GM21390 (cell line): ENCODE measurements at regions not wholly inside any gene's neighbourhood (a gene's known extent, or its start where the extent isn't known, plus 50 kb on each side); places are given as distances from the start of the nearest gene placed in this dataset.

Experiments
- ATAC-seq: cut with Tn5 transposase; IDR thresholded peaks from one replicate; pipeline ENCODE4 v1.9.1; 2021; ENCODE audit not compliant: unreplicated experiment

DNA sequence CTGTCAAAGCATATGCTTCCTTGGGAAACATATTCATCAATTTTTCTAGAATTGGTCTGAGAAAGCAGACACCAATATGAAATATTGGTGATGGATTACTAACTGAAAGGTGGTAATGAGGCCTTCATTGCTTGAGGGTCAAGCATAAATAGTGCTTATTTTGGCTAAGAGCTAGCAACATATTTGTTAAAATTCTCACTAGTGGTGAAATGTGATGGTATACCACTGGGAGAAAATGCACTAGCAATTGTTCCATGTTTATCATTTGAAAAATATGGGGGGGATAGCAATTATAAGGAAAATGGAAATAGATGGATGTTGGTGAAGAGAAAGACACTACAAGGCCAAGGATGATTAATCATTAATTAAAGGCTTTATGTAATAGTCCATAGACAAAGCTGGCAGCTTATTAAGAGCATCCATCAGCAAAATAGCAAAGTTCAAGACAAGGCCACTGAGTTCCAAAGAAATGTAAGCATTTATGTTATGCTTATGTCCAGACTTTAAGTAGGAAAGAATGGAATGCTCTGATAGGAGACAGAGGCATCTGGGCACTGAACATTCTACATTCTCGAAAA, 253.7 kb upstream of the PRDM9 start:
- ATAC-seq: no peak

DNA sequence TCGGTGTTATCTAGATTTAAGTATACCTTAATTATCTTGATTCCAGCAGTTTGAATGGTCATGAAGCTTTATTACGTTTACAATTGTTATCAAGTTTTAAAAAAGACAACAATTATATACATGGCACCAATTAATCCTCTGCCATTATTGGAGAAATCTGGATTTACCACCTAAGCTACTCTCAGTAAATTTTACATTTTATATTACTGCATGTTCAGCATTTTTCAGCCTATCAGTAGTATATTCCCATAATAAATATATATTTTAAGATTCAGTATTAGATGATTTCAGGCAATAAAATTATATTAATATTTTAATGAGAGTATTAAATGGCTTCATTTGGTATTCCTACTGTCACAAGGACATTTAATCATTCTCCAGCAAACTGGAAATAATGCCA, 264.5 kb upstream of the PRDM9 start:
- ATAC-seq: no peak

DNA sequence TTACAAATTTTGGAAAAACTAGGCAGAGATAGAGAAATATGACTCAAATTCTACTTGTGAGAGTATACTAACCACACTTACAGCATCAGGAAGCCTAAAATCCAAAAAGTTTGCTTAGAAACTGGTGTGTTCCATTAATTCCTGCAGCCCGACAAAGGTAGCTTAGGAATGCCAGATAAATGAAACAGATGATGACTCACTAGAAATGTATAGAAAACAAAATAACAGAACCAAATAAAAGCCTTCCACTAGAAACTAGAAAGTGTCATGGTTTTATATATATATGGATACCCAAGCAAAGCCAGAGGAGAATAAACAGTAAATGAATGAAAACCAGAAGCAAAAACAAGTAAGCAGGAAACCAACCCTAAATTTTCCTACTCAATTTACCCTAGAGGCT, 272.2 kb upstream of the PRDM9 start:
- no peak for ATAC-seq

- no peak for ATAC-seq
Measured at GRCh38 chr5:23234197-23234596, 273.2 kb upstream of the PRDM9 start.

- ATAC-seq: no peak
Measured at GRCh38 chr5:23223846-23224245, 283.6 kb upstream of the PRDM9 start.

- no peak for ATAC-seq
Measured at GRCh38 chr5:23221831-23222230, 285.6 kb upstream of the PRDM9 start.

GRCh38 chr5:23217159-23217558, 290.2 kb upstream of the PRDM9 start:
- ATAC-seq: no peak

- ATAC-seq: no peak
Measured at GRCh38 chr5:23216345-23216744, 291.1 kb upstream of the PRDM9 start.

- ATAC-seq: peak; percentile 85
Measured at GRCh38 chr5:23208959-23209431, 298.4 kb upstream of the PRDM9 start.

- no peak for ATAC-seq
Measured at GRCh38 chr5:23204111-23204510, 303.3 kb upstream of the PRDM9 start.

DNA sequence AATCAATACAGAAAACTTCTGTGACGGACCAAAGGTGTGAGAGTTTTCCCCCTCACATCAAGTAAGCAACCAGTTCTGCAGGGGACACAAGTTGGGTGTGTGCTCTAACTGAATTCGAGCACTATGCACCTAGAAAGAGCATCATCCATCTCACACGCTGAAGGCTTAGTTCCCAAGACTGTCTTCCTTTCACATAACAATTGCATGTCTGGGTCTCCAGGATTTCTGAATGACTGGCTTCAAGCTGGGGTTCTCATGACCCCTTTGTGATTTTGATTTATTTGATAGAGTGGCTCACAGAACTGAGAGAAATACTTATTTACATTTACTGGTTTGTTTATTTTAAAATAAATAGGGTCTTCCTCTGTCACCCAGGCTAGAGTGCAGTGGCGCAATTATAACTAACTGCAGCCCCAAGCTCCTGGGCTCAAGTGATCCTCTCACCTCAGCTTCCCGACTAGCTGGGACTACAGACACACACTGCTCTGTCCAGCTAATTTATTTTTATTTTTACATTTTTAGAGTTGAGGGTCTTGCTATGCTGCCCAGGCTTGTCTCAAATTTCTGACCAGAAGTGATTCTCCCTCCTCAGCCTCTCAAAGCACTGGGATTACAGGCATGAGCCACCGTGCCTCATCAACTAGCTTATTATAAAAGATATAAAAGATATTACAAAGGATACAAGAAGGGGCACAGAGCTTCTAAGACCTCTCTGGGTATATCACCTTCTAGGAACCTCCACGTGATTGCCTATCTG, 316.7 kb upstream of the CDH12 start:
- no peak for ATAC-seq

- no peak for ATAC-seq
Measured at GRCh38 chr5:23164971-23165370, 311.8 kb upstream of the CDH12 start.

DNA sequence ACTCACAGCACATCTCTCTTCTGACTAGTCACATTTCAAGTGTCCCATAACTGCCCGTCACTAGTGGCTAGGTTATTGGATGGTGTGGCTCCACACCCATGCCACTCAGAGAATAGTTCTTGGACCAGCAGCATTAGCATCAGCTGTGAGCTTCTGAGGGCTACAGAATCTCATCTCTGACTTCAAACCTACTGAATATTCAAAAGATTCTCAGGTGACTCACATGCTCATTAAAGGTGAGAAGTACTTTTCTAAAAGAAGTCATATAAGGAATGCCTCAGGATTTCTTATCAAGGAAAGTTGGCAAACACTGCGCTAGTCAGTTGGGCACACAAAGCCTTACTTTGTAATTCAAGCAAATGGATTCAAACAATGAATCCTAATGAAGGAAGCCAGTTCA, 305.0 kb upstream of the CDH12 start:
- ATAC-seq: no peak

GRCh38 chr5:23157716-23158115, 304.6 kb upstream of the CDH12 start:
- no peak for ATAC-seq

DNA sequence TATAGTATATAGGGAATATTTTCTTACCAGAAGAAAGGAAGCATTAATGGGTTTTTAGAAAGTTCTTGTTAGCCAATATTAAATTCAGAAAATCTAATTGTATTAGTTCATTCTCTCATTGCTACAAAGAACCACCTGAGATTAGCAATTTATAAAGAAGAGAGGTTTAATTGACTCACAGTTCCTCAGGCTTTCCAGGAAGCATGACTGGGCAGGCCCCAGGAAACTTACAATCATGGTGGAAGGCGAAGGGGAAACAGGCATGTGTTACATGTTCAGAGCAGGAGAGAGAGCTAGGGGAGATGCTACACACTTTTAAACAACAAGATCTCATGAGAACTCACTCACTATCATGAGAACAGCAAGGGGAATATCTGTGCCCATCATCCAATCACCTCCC, 304.0 kb upstream of the CDH12 start:
- ATAC-seq: no peak

- ATAC-seq: no peak
Measured at GRCh38 chr5:23147625-23148024, 294.5 kb upstream of the CDH12 start.

DNA sequence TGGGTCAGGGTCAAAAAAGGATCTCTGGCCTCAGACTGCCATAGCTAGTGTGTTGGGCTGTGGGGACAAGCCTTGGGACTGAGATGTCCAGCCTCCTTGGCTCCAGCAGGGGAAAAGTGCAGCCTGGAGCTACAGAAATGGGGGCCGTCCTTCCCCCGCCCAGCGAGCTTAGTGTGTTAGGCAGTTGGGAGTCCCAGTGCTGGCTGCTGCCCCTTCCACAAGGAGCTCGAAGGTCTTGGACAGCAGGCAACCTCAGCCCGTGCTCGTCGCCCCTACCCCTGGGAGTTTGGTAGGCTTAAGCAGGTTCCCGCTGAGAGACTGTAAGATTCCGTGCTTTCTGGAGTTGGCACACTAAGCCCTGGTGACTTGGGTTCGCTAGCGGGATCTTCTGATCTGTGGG, 293.0 kb upstream of the CDH12 start:
- no peak for ATAC-seq

- ATAC-seq: peak; percentile 66
Measured at GRCh38 chr5:23139338-23140171, 286.4 kb upstream of the CDH12 start.

DNA sequence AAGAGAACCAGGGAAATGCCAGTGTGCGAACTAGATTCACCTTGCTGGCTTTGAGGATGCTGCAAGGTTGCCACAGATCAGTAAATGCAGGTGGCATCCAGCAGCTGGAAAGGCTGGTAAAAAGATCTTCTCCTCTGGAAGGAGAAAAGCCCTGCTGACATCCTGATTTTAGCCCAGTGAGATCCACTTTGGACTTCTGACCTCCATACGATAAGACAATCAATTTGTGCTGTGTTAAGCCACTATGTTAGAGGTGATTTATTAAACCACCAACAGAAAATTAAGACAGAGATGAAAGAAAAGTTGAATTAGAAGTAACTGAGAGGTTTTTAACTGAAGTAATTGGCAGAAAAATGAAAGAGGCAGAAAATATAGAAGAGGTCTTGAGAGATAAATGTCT, 283.8 kb upstream of the CDH12 start:
- ATAC-seq: no peak

- no peak for ATAC-seq
Measured at GRCh38 chr5:23132231-23132630, 279.1 kb upstream of the CDH12 start.

DNA sequence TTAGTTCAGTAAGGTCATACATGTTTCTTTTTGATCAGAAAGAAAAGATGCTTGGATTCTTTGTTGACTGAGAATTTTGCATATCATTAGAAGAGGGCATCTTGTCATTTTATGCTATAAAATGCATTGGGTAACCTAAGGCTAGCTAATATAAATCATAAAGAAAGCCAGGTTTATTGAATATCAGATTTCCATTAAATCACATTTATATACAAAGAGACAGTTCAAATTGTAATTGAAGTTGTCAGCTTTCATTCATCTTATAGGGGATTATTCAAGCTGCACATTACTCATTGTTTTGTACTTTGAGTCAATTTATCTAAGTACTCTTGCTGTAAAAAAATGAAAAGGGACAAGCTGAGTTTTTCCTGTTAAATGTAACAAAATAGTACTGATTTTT, 259.1 kb upstream of the CDH12 start:
- no peak for ATAC-seq

DNA sequence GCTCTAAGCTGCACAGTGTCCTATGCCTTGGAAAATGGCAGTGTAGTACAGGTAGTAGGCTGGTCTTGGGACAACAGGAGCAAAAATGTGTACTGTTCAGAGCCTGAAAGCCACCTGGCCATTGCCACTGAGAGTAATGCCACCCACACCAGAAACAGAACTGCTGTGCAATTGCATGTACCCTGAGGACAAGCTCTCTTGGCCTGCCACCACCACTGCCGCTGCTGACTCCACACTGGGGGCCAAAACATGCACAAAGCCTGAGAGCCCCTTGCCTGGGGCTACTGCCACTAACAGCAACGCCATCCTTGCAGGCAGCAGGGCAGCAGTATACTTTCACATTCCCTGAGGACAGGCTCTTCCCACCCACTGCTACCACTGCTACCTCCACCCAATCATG, 251.9 kb upstream of the CDH12 start:
- ATAC-seq: no peak
